K562 (cell line): ENCODE measurements at regions not wholly inside any gene's neighbourhood (a gene's known extent, or its start where the extent isn't known, plus 50 kb on each side); places are given as distances from the start of the nearest gene placed in this dataset.

Experiments used
- ATAC-seq: fragments of 200-7000 bp; cut with Tn5 transposase; 3 replicates; pipeline ENCODE4 v1.9.1; 2020; ENCODE audit warnings: moderate library complexity
- BruUV-seq: library from RNA; stranded (reverse); fragments of 400-500 nt; replicated peaks from 2 replicates; lab custom pipeline; 2021; lab: Mats Ljungman, UMichigan
- CTCF ChIA-PET: fragments of 300-600 bp; formaldehyde crosslinking; extraction: SDS; loops from one replicate; lab custom pipeline; 2021; ENCODE audit warnings: low intra/inter-chr PET ratio; lab: Yijun Ruan, JAX
- POLR2A ChIA-PET: fragments of 300-600, 350-650 bp; sonication (Branson Sonifier 250); formaldehyde crosslinking; extraction: SDS; loops from one replicate; lab custom pipeline; 2021; ENCODE audit warnings: antibody characterized with exemption, inconsistent platforms; lab: Yijun Ruan, JAX
- DNase-seq, 4 experiments: peaks; one replicate each; pipeline versions ENCODE4 v3.0.0 to v3.0.0-alpha.2; 2011 to 2018; ENCODE audit warnings: low spot score in 3 of 4, mixed read lengths in 3 of 4; ENCODE audit errors: extremely low read depth in 1 of 4
- FAIRE-seq: peaks from 2 replicates; lab custom pipeline; 2011; peaks lifted over from hg19 to GRCh38; lab: Jason Lieb, UNC
- H2AFZ ChIP-seq: 2 replicates; pipeline ENCODE4 v1.6.0; 2011; ENCODE audit warnings: low read depth, low read length, control low read depth, inconsistent platforms
- H3K27ac ChIP-seq: fragments of 200-600 bp; 3 replicates; pipeline ENCODE4 v1.8.0; 2011; ENCODE audit warnings: low read depth, mild to moderate bottlenecking, control low read depth, inconsistent platforms, low read length, moderate library complexity, mixed read lengths; ENCODE audit errors: extremely low read depth
- H3K27me3 ChIP-seq, 2 experiments: fragments of 300-600 bp in 1 of 2; 2 replicates in 1 of 2; 3 replicates in 1 of 2; pipeline versions ENCODE4 v1.6.0 to v1.8.0; 2011; ENCODE audit warnings: inconsistent platforms in 2 of 2, low read length in 2 of 2, mild to moderate bottlenecking in 1 of 2, mixed read lengths in 1 of 2, moderate library complexity in 1 of 2; ENCODE audit not compliant: control insufficient read depth in 2 of 2, insufficient read depth in 2 of 2
- H3K36me3 ChIP-seq: fragments of 300-600 bp; 3 replicates; pipeline ENCODE4 v1.8.0; 2011; ENCODE audit warnings: mild to moderate bottlenecking, low read length, inconsistent platforms; ENCODE audit not compliant: control insufficient read depth, insufficient read depth
- H3K4me1 ChIP-seq, 2 experiments: fragments of 200-600 bp in 1 of 2; replicated peaks in 1 of 2; 2 replicates in 1 of 2; 3 replicates in 1 of 2; pipeline versions ENCODE4 v1.5.1 to v1.8.0; 2011; ENCODE audit warnings: inconsistent platforms in 2 of 2, low read length in 2 of 2, mild to moderate bottlenecking in 1 of 2, mixed read lengths in 1 of 2, moderate library complexity in 1 of 2; ENCODE audit not compliant: control insufficient read depth in 2 of 2, insufficient read depth in 2 of 2
- H3K4me2 ChIP-seq: 2 replicates; pipeline ENCODE4 v1.6.1; 2011; ENCODE audit warnings: low read length, control low read depth, inconsistent platforms, mixed read lengths; ENCODE audit not compliant: insufficient read depth
- H3K4me3 ChIP-seq: fragments of 200-600 bp; sonication (generic), shearing (Covaris generic); 2 replicates; pipeline ENCODE4 v1.5.1; 2016; ENCODE audit warnings: control low read depth, inconsistent platforms
- H3K79me2 ChIP-seq: fragments of 200-600 bp; 3 replicates; pipeline ENCODE4 v1.8.0; 2011; ENCODE audit warnings: low read length, inconsistent platforms; ENCODE audit not compliant: control insufficient read depth, insufficient read depth
- H3K9ac ChIP-seq, 2 experiments: 2 replicates each; pipeline versions ENCODE4 v1.6.0 to v1.6.1; 2011; ENCODE audit warnings: low read depth in 2 of 2, low read length in 2 of 2, control low read depth in 1 of 2, inconsistent platforms in 1 of 2, mild to moderate bottlenecking in 1 of 2, mixed read lengths in 1 of 2; ENCODE audit not compliant: insufficient read depth in 1 of 2
- H3K9me1 ChIP-seq: one replicate; pipeline ENCODE4 v1.6.0; 2011; ENCODE audit warnings: inconsistent platforms, mild to moderate bottlenecking, low read length, moderate library complexity; ENCODE audit not compliant: control insufficient read depth, insufficient read depth
- H3K9me3 ChIP-seq: replicated peaks from 2 replicates; pipeline ENCODE4 v1.5.1; 2011; ENCODE audit warnings: low read depth, low read length, inconsistent platforms; ENCODE audit not compliant: control insufficient read depth, insufficient read depth
- H4K20me1 ChIP-seq: replicated peaks from 2 replicates; pipeline ENCODE4 v1.6.1; 2011; ENCODE audit warnings: low read length, inconsistent platforms, mixed read lengths; ENCODE audit not compliant: control insufficient read depth, insufficient read depth
- EP300 ChIP-seq: IDR thresholded peaks from 2 replicates; pipeline ENCODE4 v1.6.1; 2012; ENCODE audit warnings: low read length, improper control_type of control experiment
- GTF2F1 ChIP-seq: IDR thresholded peaks from 2 replicates; pipeline ENCODE4 v1.6.1; 2011; ENCODE audit warnings: low read depth, low read length, improper control_type of control experiment
- GTF3C2 ChIP-seq: IDR thresholded peaks from 3 replicates; pipeline ENCODE4 v1.6.1; 2011; ENCODE audit warnings: borderline replicate concordance, mild to moderate bottlenecking, moderate library complexity; ENCODE audit not compliant: insufficient read length; ENCODE audit errors: extremely low read depth
- HNRNPK ChIP-seq: fragments of 200-400 bp; formaldehyde crosslinking; IDR thresholded peaks from one replicate; pipeline ENCODE4 v1.6.1; 2018; ENCODE audit warnings: mild to moderate bottlenecking, low read depth, low read length; ENCODE audit not compliant: poor library complexity, severe bottlenecking
- RUNX1 ChIP-seq: sonication (generic); IDR thresholded peaks from 2 replicates; pipeline ENCODE4 v1.6.1; 2016; ENCODE audit warnings: antibody characterized with exemption, low read depth
- SMAD1 ChIP-seq: fragments of 150-350 bp; IDR thresholded peaks from 2 replicates; pipeline ENCODE4 v1.6.1; 2014; ENCODE audit warnings: low read length, low read depth; ENCODE audit not compliant: partially characterized antibody
- ZNF41 ChIP-seq: fragments of 250-450 bp; sonication (Bioruptor Pico); conservative IDR thresholded peaks from 2 replicates; pipeline ENCODE4 v1.4.0; 2020; ENCODE audit warnings: mild to moderate bottlenecking
- WGBS: fragments of 100-300 bp; shearing (Covaris generic); methylation state at CpG from one replicate; pipeline ENCODE4 v1.1.6; 2016; ENCODE audit warnings: low coverage, mixed read lengths; ENCODE audit not compliant: insufficient coverage; ENCODE audit errors: missing lambda C conversion rate; 5-methylcytosine and 5-hydroxymethylcytosine counted together
- in situ Hi-C: fragments of 300-500 bp; cut with MboI; formaldehyde crosslinking; loops from 4 replicates; pipeline ENCODE4 v1.15.0; 2018; ENCODE audit warnings: inconsistent platforms, mixed read lengths
- intact Hi-C: fragments of 100-400 bp; cut with micrococcal nuclease; formaldehyde crosslinking; loops from 2 replicates; pipeline ENCODE4 v1.14.2; 2022
- TF ChIP-seq, protein P1 (sequence below): fragments of 250-450 bp; sonication (Bioruptor Pico); IDR thresholded peaks from 2 replicates; pipeline ENCODE4 v1.5.0; 2021; ENCODE audit warnings: mild to moderate bottlenecking, borderline replicate concordance
- TF ChIP-seq, protein P2 (sequence below): fragments of 450-650 bp; IDR thresholded peaks from 2 replicates; pipeline ENCODE4 v1.6.1; 2016; ENCODE audit warnings: low read depth

DNA sequence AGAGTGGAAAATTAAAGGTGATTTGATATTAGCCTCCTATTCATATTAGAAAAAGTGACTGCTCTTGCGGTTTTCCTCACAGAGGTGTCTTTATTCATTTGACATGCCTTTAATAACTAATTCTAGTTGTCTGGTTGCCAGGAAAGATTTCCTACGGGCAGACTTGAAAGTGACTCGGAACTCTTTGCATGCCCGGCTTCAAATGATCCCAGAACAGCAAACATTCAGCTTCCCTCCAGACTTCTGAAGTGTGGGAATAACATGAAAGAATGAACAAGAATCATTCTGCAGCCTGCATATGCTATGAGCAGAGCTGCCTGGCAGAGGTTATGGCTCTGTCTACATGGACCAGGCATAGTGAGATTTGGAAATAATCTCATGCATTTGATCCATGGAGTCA lies 89.6 kb upstream of the PKDCC start:
- no TSS peak for BruUV-seq
- Histone ChIP-seq H3K4me3 (no peak overlapping the region), H3K27me3 (peaks cover 0 to 16% of the 10 kb centered on the region in 2 experiments; a peak in 3 of 5 replicates), H3K4me1 (no peaks in the 10 kb centered on the region), H4K20me1 (no peaks in the 10 kb centered on the region), H3K9me1 (no peaks in the 10 kb centered on the region), H3K79me2 (no peaks in the 10 kb centered on the region), H3K27ac (no peak overlapping the region), H3K36me3 (no peaks in the 10 kb centered on the region), H3K9me3 (no peaks in the 10 kb centered on the region), H2AFZ (no peak overlapping the region), H3K9ac (no peak overlapping the region), H3K4me2 (no peak overlapping the region)
- WGBS: 3% methylated on average over 4 of the region's 4 CpGs
- POLR2A ChIA-PET: no interaction called here
- DNase-seq (no peak), ATAC-seq (no peak), FAIRE-seq (no peak)
- CTCF ChIA-PET: no interaction called here
- in situ Hi-C loops: no loop called here
- intact Hi-C loops: no loop called here
- TF ChIP-seq HNRNPK (no peak), SMAD1 (no peak), GTF2F1 (no peak), GTF3C2 (no peak), RUNX1 (no peak), EP300 (no peak), ZNF41 (CRISPR knock-in tag) (no peak)
- TF ChIP-seq, protein P1, sequence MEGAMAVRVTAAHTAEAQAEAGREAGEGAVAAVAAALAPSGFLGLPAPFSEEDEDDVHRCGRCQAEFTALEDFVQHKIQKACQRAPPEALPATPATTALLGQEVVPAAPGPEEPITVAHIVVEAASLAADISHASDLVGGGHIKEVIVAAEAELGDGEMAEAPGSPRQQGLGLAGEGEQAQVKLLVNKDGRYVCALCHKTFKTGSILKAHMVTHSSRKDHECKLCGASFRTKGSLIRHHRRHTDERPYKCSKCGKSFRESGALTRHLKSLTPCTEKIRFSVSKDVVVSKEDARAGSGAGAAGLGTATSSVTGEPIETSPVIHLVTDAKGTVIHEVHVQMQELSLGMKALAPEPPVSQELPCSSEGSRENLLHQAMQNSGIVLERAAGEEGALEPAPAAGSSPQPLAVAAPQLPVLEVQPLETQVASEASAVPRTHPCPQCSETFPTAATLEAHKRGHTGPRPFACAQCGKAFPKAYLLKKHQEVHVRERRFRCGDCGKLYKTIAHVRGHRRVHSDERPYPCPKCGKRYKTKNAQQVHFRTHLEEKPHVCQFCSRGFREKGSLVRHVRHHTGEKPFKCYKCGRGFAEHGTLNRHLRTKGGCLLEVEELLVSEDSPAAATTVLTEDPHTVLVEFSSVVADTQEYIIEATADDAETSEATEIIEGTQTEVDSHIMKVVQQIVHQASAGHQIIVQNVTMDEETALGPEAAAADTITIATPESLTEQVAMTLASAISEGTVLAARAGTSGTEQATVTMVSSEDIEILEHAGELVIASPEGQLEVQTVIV (CRISPR knock-in tag): no peak
- TF ChIP-seq, protein P2, sequence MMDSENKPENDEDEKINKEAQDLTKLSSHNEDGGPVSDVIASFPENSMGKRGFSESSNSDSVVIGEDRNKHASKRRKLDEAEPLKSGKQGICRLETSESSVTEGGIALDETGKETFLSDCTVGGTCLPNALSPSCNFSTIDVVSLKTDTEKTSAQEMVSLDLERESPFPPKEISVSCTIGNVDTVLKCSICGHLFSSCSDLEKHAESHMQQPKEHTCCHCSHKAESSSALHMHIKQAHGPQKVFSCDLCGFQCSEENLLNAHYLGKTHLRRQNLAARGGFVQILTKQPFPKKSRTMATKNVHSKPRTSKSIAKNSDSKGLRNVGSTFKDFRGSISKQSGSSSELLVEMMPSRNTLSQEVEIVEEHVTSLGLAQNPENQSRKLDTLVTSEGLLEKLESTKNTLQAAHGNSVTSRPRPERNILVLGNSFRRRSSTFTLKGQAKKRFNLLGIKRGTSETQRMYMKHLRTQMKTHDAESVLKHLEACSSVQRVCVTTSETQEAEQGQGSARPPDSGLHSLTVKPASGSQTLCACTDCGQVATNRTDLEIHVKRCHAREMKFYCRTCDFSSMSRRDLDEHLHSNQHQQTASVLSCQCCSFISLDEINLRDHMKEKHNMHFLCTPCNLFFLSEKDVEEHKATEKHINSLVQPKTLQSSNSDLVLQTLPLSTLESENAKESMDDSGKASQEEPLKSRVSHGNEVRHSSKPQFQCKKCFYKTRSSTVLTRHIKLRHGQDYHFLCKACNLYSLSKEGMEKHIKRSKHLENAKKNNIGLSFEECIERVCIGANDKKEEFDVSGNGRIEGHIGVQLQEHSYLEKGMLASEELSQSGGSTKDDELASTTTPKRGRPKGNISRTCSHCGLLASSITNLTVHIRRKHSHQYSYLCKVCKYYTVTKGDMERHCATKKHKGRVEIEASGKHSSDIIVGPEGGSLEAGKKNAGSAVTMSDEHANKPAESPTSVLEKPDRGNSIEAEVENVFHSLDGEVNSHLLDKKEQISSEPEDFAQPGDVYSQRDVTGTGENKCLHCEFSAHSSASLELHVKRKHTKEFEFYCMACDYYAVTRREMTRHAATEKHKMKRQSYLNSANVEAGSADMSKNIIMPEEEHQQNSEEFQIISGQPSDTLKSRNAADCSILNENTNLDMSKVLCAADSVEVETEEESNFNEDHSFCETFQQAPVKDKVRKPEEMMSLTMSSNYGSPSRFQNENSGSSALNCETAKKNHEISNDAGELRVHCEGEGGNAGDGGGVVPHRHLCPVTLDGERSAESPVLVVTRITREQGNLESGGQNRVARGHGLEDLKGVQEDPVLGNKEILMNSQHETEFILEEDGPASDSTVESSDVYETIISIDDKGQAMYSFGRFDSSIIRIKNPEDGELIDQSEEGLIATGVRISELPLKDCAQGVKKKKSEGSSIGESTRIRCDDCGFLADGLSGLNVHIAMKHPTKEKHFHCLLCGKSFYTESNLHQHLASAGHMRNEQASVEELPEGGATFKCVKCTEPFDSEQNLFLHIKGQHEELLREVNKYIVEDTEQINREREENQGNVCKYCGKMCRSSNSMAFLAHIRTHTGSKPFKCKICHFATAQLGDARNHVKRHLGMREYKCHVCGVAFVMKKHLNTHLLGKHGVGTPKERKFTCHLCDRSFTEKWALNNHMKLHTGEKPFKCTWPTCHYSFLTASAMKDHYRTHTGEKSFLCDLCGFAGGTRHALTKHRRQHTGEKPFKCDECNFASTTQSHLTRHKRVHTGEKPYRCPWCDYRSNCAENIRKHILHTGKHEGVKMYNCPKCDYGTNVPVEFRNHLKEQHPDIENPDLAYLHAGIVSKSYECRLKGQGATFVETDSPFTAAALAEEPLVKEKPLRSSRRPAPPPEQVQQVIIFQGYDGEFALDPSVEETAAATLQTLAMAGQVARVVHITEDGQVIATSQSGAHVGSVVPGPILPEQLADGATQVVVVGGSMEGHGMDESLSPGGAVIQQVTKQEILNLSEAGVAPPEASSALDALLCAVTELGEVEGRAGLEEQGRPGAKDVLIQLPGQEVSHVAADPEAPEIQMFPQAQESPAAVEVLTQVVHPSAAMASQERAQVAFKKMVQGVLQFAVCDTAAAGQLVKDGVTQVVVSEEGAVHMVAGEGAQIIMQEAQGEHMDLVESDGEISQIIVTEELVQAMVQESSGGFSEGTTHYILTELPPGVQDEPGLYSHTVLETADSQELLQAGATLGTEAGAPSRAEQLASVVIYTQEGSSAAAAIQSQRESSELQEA: no peak
